Neutrophil (primary cell): ENCODE measurements at regions not wholly inside any gene's neighbourhood (a gene's known extent, or its start where the extent isn't known, plus 50 kb on each side); places are given as distances from the start of the nearest gene placed in this dataset.

Experiments
- H3K27ac ChIP-seq: fragments of 200-600 bp; sonication (generic); 2 replicates; pipeline ENCODE4 v1.5.1; 2016; ENCODE audit warnings: mild to moderate bottlenecking, moderate library complexity
- H3K27me3 ChIP-seq: fragments of 200-600 bp; sonication (generic); 2 replicates; pipeline ENCODE4 v1.6.0; 2016; ENCODE audit warnings: mild to moderate bottlenecking
- H3K36me3 ChIP-seq: fragments of 200-600 bp; sonication (generic); 2 replicates; pipeline ENCODE4 v1.5.1; 2017
- H3K4me1 ChIP-seq, 2 experiments: fragments of 200-600 bp in 1 of 2; sonication (generic) in 1 of 2; 1 replicate in 1 of 2; 2 replicates in 1 of 2; pipeline versions ENCODE4 v1.5.1 to v1.6.1; 2013 to 2016; ENCODE audit warnings: low read depth in 1 of 2, low read length in 1 of 2, mild to moderate bottlenecking in 1 of 2, moderate library complexity in 1 of 2; ENCODE audit not compliant: control insufficient read depth in 1 of 2, insufficient read depth in 1 of 2
- H3K4me3 ChIP-seq, 2 experiments: fragments of 200-600 bp in 1 of 2; sonication (generic) in 1 of 2; 1 replicate in 1 of 2; 2 replicates in 1 of 2; pipeline ENCODE4 v1.5.1; 2013 to 2016; ENCODE audit warnings: low read depth in 1 of 2, low read length in 1 of 2, mild to moderate bottlenecking in 1 of 2, moderate library complexity in 1 of 2
- H3K9me3 ChIP-seq: fragments of 200-600 bp; sonication (generic); 2 replicates; pipeline ENCODE4 v1.5.1; 2016
- TF ChIP-seq, protein P1 (sequence below): fragments of 200-600 bp; sonication (generic); IDR thresholded peaks from 2 replicates; pipeline ENCODE4 v1.5.1; 2016; ENCODE audit warnings: antibody characterized with exemption

DNA sequence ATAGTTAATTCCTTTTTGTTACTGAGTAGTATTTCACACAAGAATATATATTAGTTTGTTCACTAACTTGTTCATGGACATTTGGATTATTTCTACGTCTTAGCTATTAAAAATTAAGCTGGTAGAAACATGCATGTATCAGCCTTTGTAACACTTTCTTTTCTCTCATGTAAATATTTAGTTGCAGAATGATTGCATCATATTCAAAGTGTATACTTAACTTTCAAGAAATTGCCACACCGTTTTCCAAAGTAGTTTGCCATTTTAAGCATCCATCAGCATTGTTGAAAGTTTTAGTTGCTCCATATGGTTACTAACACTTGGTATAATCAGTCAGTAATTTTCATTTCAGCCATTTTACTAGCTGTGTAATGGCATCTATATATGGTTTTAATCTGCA lies 666.9 kb downstream of the NXPH1 start:
- H3K4me1 ChIP-seq = no peaks in the 10 kb centered on the region
- no peak overlapping the region for H3K4me3 ChIP-seq
- H3K36me3 ChIP-seq = no peaks in the 10 kb centered on the region
- no peaks in the 10 kb centered on the region for H3K27me3 ChIP-seq
- no peaks in the 10 kb centered on the region for H3K9me3 ChIP-seq
- TF ChIP-seq, protein P1, sequence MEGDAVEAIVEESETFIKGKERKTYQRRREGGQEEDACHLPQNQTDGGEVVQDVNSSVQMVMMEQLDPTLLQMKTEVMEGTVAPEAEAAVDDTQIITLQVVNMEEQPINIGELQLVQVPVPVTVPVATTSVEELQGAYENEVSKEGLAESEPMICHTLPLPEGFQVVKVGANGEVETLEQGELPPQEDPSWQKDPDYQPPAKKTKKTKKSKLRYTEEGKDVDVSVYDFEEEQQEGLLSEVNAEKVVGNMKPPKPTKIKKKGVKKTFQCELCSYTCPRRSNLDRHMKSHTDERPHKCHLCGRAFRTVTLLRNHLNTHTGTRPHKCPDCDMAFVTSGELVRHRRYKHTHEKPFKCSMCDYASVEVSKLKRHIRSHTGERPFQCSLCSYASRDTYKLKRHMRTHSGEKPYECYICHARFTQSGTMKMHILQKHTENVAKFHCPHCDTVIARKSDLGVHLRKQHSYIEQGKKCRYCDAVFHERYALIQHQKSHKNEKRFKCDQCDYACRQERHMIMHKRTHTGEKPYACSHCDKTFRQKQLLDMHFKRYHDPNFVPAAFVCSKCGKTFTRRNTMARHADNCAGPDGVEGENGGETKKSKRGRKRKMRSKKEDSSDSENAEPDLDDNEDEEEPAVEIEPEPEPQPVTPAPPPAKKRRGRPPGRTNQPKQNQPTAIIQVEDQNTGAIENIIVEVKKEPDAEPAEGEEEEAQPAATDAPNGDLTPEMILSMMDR = no peak
- H3K27ac ChIP-seq = no peak overlapping the region

DNA sequence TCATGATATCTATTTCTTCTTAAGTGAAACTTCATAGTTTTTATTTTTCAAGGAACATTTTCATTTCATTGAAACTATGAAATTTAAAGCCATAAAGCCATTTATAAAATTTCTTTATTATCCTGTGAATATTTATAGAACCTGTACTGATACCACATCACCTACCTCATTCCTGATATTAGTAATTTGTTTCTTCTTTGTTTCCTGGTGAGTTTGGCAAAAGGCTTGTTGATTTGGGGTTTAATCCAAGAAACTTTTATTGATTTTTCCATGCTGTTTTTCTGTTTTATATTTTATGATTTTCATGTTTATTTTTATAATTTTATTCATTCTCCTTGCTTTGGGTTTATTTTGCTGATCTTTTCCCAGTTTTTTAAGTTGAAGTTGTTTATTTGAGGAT lies 669.4 kb downstream of the NXPH1 start:
- H3K4me1 ChIP-seq = no peaks in the 10 kb centered on the region
- TF ChIP-seq, protein P1 = no peak
- no peaks in the 10 kb centered on the region for H3K9me3 ChIP-seq
- no peaks in the 10 kb centered on the region for H3K36me3 ChIP-seq
- no peak overlapping the region for H3K27ac ChIP-seq
- no peaks in the 10 kb centered on the region for H3K27me3 ChIP-seq
- no peak overlapping the region for H3K4me3 ChIP-seq

DNA sequence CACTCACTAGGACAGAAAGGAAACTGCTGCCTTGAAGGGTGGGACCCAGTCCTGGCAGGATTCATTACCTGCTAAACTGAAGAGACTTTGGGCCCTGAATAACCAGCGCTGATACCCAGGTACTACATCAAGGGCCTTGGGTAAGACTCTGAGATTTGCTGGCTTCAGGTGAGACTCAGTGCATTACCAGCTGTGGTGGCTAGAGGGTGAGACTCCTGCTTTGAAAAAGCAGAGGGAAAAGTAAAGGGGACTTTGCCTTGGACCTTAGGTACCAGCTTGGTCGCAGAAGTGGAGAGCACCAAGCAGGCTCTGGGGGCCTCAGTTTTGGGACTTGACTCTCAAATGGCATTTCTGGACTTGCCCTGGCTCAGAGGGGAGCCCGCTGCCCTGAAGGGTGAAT lies 673.3 kb downstream of the NXPH1 start:
- no peaks in the 10 kb centered on the region for H3K36me3 ChIP-seq
- H3K4me1 ChIP-seq = no peaks in the 10 kb centered on the region
- no peaks in the 10 kb centered on the region for H3K9me3 ChIP-seq
- H3K27me3 ChIP-seq = no peaks in the 10 kb centered on the region
- H3K27ac ChIP-seq = no peak overlapping the region
- TF ChIP-seq, protein P1 = no peak
- H3K4me3 ChIP-seq = no peak overlapping the region

DNA sequence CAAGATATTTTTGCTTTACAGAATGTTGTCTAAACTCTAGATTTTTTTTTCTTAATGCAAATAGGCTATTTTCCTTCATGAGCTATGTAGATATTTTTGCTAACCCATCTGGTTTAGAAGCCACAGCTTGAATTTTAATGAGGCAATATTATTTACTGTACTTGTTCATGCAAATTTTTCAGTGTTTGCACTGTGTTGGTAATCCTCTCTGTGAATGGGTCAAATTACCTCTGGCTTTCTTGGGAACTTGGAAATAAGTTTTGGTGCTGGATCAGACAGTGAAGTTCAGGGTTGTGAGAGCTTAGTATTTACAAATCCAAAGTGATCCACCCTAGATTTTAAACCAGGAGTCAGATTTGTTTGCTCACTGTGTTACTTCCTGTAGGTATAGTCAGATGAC lies 686.9 kb downstream of the NXPH1 start:
- Histone ChIP-seq H3K9me3 (no peaks in the 10 kb centered on the region), H3K36me3 (no peaks in the 10 kb centered on the region), H3K4me3 (no peak overlapping the region), H3K4me1 (no peaks in the 10 kb centered on the region), H3K27me3 (no peaks in the 10 kb centered on the region), H3K27ac (no peak overlapping the region)
- TF ChIP-seq, protein P1 = no peak

DNA sequence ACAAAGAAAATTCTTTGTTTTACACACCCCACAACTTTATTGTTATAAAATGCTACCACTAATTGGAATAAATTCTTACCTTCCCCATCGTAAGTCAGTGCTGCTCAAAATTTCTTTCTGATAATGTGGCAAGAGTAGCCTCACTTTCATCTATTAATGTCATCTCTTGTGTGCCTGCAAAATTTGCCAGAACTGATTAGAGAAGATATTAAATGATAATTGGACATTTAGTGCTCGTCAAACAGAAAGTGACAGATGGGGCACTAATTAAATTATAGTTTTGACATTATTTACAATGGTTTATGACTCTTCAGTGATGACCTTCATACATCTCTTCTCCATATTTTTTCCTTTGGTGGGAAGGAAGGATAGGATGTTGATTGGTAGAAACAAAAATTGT lies 690.9 kb downstream of the NXPH1 start:
- H3K27ac ChIP-seq = no peak overlapping the region
- no peaks in the 10 kb centered on the region for H3K9me3 ChIP-seq
- no peaks in the 10 kb centered on the region for H3K36me3 ChIP-seq
- H3K27me3 ChIP-seq = no peaks in the 10 kb centered on the region
- no peak overlapping the region for H3K4me3 ChIP-seq
- no peaks in the 10 kb centered on the region for H3K4me1 ChIP-seq
- TF ChIP-seq, protein P1 = no peak

DNA sequence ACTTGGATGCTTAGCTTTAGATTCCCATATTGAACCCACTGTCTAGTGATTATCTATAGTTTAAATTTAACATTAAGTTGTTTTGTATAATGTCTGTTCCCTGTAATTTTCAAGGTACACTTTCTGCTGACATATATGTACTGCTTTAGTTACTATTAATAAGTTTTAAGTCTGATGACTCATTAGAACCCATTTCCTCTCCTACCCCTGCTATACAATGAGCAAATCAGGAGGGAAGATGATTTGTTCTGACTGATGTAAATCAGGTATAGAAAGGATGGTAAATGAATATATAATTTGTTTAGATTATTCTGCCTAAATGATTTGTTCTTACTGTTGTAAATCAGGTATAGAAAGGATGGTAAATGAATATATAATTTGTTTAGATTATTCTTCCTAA lies 691.8 kb downstream of the NXPH1 start:
- TF ChIP-seq, protein P1 = no peak
- no peaks in the 10 kb centered on the region for H3K27me3 ChIP-seq
- H3K4me1 ChIP-seq = no peaks in the 10 kb centered on the region
- H3K9me3 ChIP-seq = no peaks in the 10 kb centered on the region
- no peaks in the 10 kb centered on the region for H3K36me3 ChIP-seq
- H3K4me3 ChIP-seq = no peak overlapping the region
- no peak overlapping the region for H3K27ac ChIP-seq
